ENCODE measurements at regions not wholly inside any gene's neighbourhood (a gene's known extent, or its start where the extent isn't known, plus 50 kb on each side); places are given as distances from the start of the nearest gene placed in this dataset.
A peak's percentile ranks its signal among the peaks of the same experiment; 100 is the strongest.

DNA sequence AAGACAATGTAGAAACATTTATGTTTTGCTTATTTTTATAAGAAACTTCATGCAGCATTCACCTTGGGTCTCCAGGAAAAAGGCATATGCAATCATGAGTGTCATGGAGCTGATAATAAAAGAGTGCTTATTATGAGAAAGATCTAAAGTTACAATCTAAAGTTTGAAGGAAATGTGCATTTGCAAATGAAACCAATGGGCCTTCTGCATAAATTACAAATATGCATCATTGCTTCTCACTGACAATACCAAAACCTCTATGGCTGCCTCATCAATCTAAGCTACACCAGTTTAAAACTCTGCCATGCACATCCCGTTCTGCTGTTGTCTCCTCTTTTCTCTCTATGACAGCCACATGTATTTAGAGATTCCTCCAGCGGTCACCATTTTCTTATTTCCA lies 103.2 kb upstream of the ABI3BP start:
- H3K9ac ChIP-seq, result no peak overlapping the region
- no peaks in the 10 kb centered on the region for H3K4me1 ChIP-seq
- no peaks in the 10 kb centered on the region for H3F3A ChIP-seq (ENCODE audit: low read depth)
- no peaks in the 10 kb centered on the region for H3K9me3 Mint-ChIP-seq
- TF ChIP-seq CTCF (IDR thresholded peaks at IDR 0.05) (no peak), EZH2phosphoT487 (IDR thresholded peaks at IDR 0.05) (no peak), EZH2 (IDR thresholded peaks at IDR 0.05) (no peak)
- no peak overlapping the region for H3K4me2 ChIP-seq
- H3K36me3 Mint-ChIP-seq, result no peaks in the 10 kb centered on the region
- H3K27ac ChIP-seq, result no peak overlapping the region
- H3K27me3 ChIP-seq, result no peaks in the 10 kb centered on the region
- no peaks in the 10 kb centered on the region for H3K9me3 ChIP-seq (ENCODE audit: low read depth)
- H3K79me2 ChIP-seq (ENCODE audit: low read depth), result no peaks in the 10 kb centered on the region
- H3K27ac Mint-ChIP-seq, result no peak overlapping the region
- no peak overlapping the region for H2AFZ ChIP-seq (replicated peaks)
- H4K20me1 ChIP-seq (ENCODE audit: low read depth), result no peaks in the 10 kb centered on the region
- H3K36me3 ChIP-seq, result no peaks in the 10 kb centered on the region
- H3K27me3 Mint-ChIP-seq (ENCODE audit: insufficient read depth, low read depth), result peaks cover 2% of the 10 kb centered on the region
- H3K4me1 Mint-ChIP-seq, result no peaks in the 10 kb centered on the region
- H3K4me3 Mint-ChIP-seq, result no peak overlapping the region
- H3K4me3 ChIP-seq, result no peak overlapping the region
- DNase-seq (ENCODE audit: low spot score), result no peak

DNA sequence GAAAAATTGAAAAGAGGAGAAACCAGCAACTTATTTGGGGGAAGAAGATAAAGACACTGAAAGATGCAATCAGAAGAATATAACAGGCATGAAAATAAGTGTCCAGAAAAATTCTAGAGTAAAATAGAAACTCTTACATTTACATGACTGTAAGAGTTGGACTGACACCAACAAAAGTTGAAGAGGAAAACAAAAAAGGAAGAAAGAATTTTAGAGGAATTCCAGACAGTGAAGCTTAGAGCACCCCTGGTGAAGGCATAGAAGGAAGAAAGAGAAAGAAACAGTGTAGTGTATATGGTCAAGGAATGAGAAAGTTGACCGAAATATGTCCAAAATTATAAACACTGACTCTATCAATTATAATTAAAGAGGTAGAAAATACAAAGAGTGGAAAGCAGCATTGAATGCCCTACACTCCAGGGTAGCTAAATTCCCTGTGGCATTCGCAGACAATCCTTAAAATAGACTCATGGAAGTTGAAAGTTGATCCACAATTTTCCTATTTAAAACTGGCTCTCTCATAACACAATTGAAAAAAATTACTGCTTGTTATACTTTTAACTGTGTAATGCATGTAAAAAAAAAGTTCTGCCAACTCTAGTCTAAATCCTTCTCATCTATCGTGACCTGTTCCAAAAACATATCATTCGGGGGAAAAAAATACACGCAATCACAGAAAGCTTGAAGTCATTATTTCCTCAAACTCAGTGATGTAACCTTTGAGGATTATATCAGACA lies 102.6 kb upstream of the ABI3BP start:
- H3K4me3 ChIP-seq, result no peak overlapping the region
- no peaks in the 10 kb centered on the region for H3K9me3 Mint-ChIP-seq
- H3K27me3 Mint-ChIP-seq (ENCODE audit: insufficient read depth, low read depth), result peaks cover 2% of the 10 kb centered on the region
- no peaks in the 10 kb centered on the region for H3K79me2 ChIP-seq (ENCODE audit: low read depth)
- H3K27ac ChIP-seq, result no peak overlapping the region
- H3K4me3 Mint-ChIP-seq, result no peak overlapping the region
- no peaks in the 10 kb centered on the region for H4K20me1 ChIP-seq (ENCODE audit: low read depth)
- no peak overlapping the region for H3K4me2 ChIP-seq
- no peak overlapping the region for H3K9ac ChIP-seq
- H3F3A ChIP-seq (ENCODE audit: low read depth), result no peaks in the 10 kb centered on the region
- H3K36me3 Mint-ChIP-seq, result no peaks in the 10 kb centered on the region
- no peak for DNase-seq (ENCODE audit: low spot score)
- H3K9me3 ChIP-seq (ENCODE audit: low read depth), result no peaks in the 10 kb centered on the region
- no peaks in the 10 kb centered on the region for H3K36me3 ChIP-seq
- H3K27ac Mint-ChIP-seq, result no peak overlapping the region
- H3K27me3 ChIP-seq, result no peaks in the 10 kb centered on the region
- no peak overlapping the region for H2AFZ ChIP-seq (replicated peaks)
- H3K4me1 ChIP-seq, result no peaks in the 10 kb centered on the region
- TF ChIP-seq CTCF (IDR thresholded peaks at IDR 0.05) (no peak), EZH2 (IDR thresholded peaks at IDR 0.05) (no peak), EZH2phosphoT487 (IDR thresholded peaks at IDR 0.05) (no peak)
- no peaks in the 10 kb centered on the region for H3K4me1 Mint-ChIP-seq

DNA sequence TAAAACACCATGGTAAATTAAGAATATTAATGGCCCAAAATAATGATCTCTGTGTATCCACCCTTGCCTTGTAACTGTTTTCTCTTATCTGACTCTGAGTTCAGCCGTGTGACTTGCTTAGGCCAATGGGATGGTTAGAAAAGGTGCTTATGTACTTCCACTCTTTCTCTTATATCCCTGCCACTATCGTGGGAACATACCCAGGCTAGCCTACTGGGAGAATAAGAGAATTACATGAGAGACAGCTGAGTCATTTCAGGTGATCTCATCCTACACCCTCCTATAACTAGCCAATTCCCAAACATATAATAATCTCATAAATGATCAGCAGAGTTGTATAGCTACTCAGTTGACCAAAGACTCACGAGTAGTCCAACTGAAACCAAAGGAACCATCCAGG lies 98.3 kb upstream of the ABI3BP start:
- no peaks in the 10 kb centered on the region for H3K9me3 ChIP-seq (ENCODE audit: low read depth)
- H3K36me3 Mint-ChIP-seq, result no peaks in the 10 kb centered on the region
- no peaks in the 10 kb centered on the region for H3K27me3 ChIP-seq
- H3K79me2 ChIP-seq (ENCODE audit: low read depth), result no peaks in the 10 kb centered on the region
- no peak for TF ChIP-seq EZH2phosphoT487 (IDR thresholded peaks at IDR 0.05)
- no peak for TF ChIP-seq EZH2 (IDR thresholded peaks at IDR 0.05)
- no peak for TF ChIP-seq CTCF (IDR thresholded peaks at IDR 0.05)
- no peak overlapping the region for H3K27ac Mint-ChIP-seq
- H4K20me1 ChIP-seq (ENCODE audit: low read depth), result no peaks in the 10 kb centered on the region
- no peaks in the 10 kb centered on the region for H3K9me3 Mint-ChIP-seq
- no peaks in the 10 kb centered on the region for H3K27me3 Mint-ChIP-seq (ENCODE audit: insufficient read depth, low read depth)
- H3K36me3 ChIP-seq, result no peaks in the 10 kb centered on the region
- no peak overlapping the region for H3K9ac ChIP-seq
- no peaks in the 10 kb centered on the region for H3K4me1 Mint-ChIP-seq
- H3K4me1 ChIP-seq, result no peaks in the 10 kb centered on the region
- H2AFZ ChIP-seq (replicated peaks), result peak overlapping the region; percentile 48
- no peak overlapping the region for H3K4me3 ChIP-seq
- no peak overlapping the region for H3K27ac ChIP-seq
- H3F3A ChIP-seq (ENCODE audit: low read depth), result no peaks in the 10 kb centered on the region
- no peak overlapping the region for H3K4me2 ChIP-seq
- DNase-seq (ENCODE audit: low spot score), result no peak
- H3K4me3 Mint-ChIP-seq, result no peak overlapping the region

Data from neural progenitor cell (in vitro differentiated cells).